NCI-H2196 treated with DMSO at 0.1 percent for 48 hours (cell line): ENCODE measurements at regions not wholly inside any gene's neighbourhood (a gene's known extent, or its start where the extent isn't known, plus 50 kb on each side); places are given as distances from the start of the nearest gene placed in this dataset.

Experiments
- DNase-seq: peaks from one replicate; lab custom pipeline; 2025; ENCODE audit not compliant: unreplicated experiment; lab: John Stamatoyannopoulos, UW

- DNase-seq: no peak
Measured at GRCh38 chr9:30670805-30671562, 1713.5 kb upstream of the ACO1 start.

- DNase-seq: no peak
Measured at GRCh38 chr9:30673132-30673531, 1711.3 kb upstream of the ACO1 start.

- DNase-seq: no peak
Measured at GRCh38 chr9:30676651-30677050, 1707.8 kb upstream of the ACO1 start.

- no peak for DNase-seq
Measured at GRCh38 chr9:30677221-30677620, 1707.2 kb upstream of the ACO1 start.

- DNase-seq: no peak
Measured at GRCh38 chr9:30688801-30689200, 1695.6 kb upstream of the ACO1 start.

GRCh38 chr9:30697958-30698357 is 1686.5 kb upstream of the ACO1 start:
- no peak for DNase-seq

- no peak for DNase-seq
Measured at GRCh38 chr9:30711591-30711990, 1672.9 kb upstream of the ACO1 start.

GRCh38 chr9:30713243-30713642 is 1671.2 kb upstream of the ACO1 start:
- no peak for DNase-seq

GRCh38 chr9:30714389-30714788 is 1670.1 kb upstream of the ACO1 start:
- no peak for DNase-seq

GRCh38 chr9:30718483-30718882 is 1666.0 kb upstream of the ACO1 start:
- DNase-seq: no peak

GRCh38 chr9:30722065-30722464 is 1662.4 kb upstream of the ACO1 start:
- no peak for DNase-seq

GRCh38 chr9:30723656-30724055 is 1660.8 kb upstream of the ACO1 start:
- no peak for DNase-seq

- DNase-seq: no peak
Measured at GRCh38 chr9:30732060-30732459, 1652.4 kb upstream of the ACO1 start.

- DNase-seq: no peak
Measured at GRCh38 chr9:30744871-30745270, 1639.6 kb upstream of the ACO1 start.

GRCh38 chr9:30746589-30746988 is 1637.9 kb upstream of the ACO1 start:
- no peak for DNase-seq

GRCh38 chr9:30757723-30758122 is 1626.7 kb upstream of the ACO1 start:
- no peak for DNase-seq

- no peak for DNase-seq
Measured at GRCh38 chr9:30758726-30759446, 1625.6 kb upstream of the ACO1 start.

GRCh38 chr9:30765318-30765717 is 1619.1 kb upstream of the ACO1 start:
- no peak for DNase-seq

- no peak for DNase-seq
Measured at GRCh38 chr9:30771163-30771708, 1613.2 kb upstream of the ACO1 start.

- no peak for DNase-seq
Measured at GRCh38 chr9:30771760-30772159, 1612.7 kb upstream of the ACO1 start.

GRCh38 chr9:30773427-30773826 is 1611.0 kb upstream of the ACO1 start:
- DNase-seq: no peak

GRCh38 chr9:30774326-30774725 is 1610.1 kb upstream of the ACO1 start:
- DNase-seq: no peak
